SK-N-SH (cell line): ENCODE measurements at regions not wholly inside any gene's neighbourhood (a gene's known extent, or its start where the extent isn't known, plus 50 kb on each side); places are given as distances from the start of the nearest gene placed in this dataset.

Experiments
- CTCF ChIA-PET: fragments of 300-600, 350-600 bp; formaldehyde crosslinking; extraction: SDS; loops from one replicate; lab custom pipeline; 2021; lab: Yijun Ruan, JAX
- POLR2A ChIA-PET: fragments of 350-600 bp; sonication (Branson Sonifier 250); formaldehyde crosslinking; extraction: SDS; loops from one replicate; lab custom pipeline; 2020; ENCODE audit warnings: antibody characterized with exemption, inconsistent platforms; lab: Yijun Ruan, JAX
- DNase-seq: peaks from one replicate; pipeline ENCODE4 v3.0.0; 2012
- H2AFZ ChIP-seq: fragments of 200-600 bp; sonication (generic); 2 replicates; pipeline ENCODE4 v1.8.1; 2016; ENCODE audit warnings: antibody characterized with exemption, mild to moderate bottlenecking, low read depth
- H3F3A ChIP-seq: fragments of 200-600 bp; sonication (generic); replicated peaks from 2 replicates; pipeline ENCODE3; 2016; ENCODE audit warnings: antibody characterized with exemption, mild to moderate bottlenecking; ENCODE audit not compliant: insufficient read depth
- H3K27ac ChIP-seq, 2 experiments: fragments of 200-500 bp in 1 of 2; fragments of 200-600 bp in 1 of 2; sonication (Bioruptor generic) in 1 of 2; sonication (generic), shearing (Covaris generic) in 1 of 2; 2 replicates each; pipeline versions ENCODE4 v1.5.1 to v1.6.1; 2014 to 2016; ENCODE audit warnings: low read depth in 2 of 2, inconsistent platforms in 1 of 2, low read length in 1 of 2, mild to moderate bottlenecking in 1 of 2, mixed read lengths in 1 of 2
- H3K27me3 ChIP-seq: fragments of 200-600 bp; sonication (generic), shearing (Covaris generic); 2 replicates; pipeline ENCODE4 v1.6.1; 2016; ENCODE audit warnings: mixed run types; ENCODE audit not compliant: insufficient read depth
- H3K36me3 ChIP-seq, 2 experiments: fragments of 200-500 bp in 1 of 2; fragments of 200-600 bp in 1 of 2; sonication (Bioruptor generic) in 1 of 2; sonication (generic) in 1 of 2; replicated peaks in 1 of 2; 2 replicates each; pipeline versions ENCODE3 to v1.5.1; 2014 to 2016; ENCODE audit warnings: low read length in 1 of 2, mild to moderate bottlenecking in 1 of 2; ENCODE audit not compliant: insufficient read depth in 2 of 2, control insufficient read depth in 1 of 2
- H3K4me1 ChIP-seq, 2 experiments: fragments of 200-500 bp in 1 of 2; fragments of 200-600 bp in 1 of 2; sonication (Bioruptor generic) in 1 of 2; sonication (generic), shearing (Covaris generic) in 1 of 2; 2 replicates each; pipeline versions ENCODE4 v1.5.1 to v1.6.1; 2014 to 2016; ENCODE audit warnings: low read depth in 1 of 2, low read length in 1 of 2, mixed run types in 1 of 2; ENCODE audit not compliant: insufficient read depth in 2 of 2, control insufficient read depth in 1 of 2
- H3K4me2 ChIP-seq: fragments of 200-600 bp; sonication (generic), shearing (Covaris generic); 2 replicates; pipeline ENCODE4 v1.6.1; 2017; ENCODE audit warnings: mixed run types
- H3K4me3 ChIP-seq, 2 experiments: fragments of 200-500 bp in 1 of 2; fragments of 200-600 bp in 1 of 2; sonication (Bioruptor generic) in 1 of 2; sonication (generic), shearing (Covaris generic) in 1 of 2; 2 replicates each; pipeline versions ENCODE4 v1.5.1 to v1.8.1; 2014 to 2016; ENCODE audit warnings: low read depth in 2 of 2, inconsistent platforms in 1 of 2, low read length in 1 of 2, mild to moderate bottlenecking in 1 of 2, mixed read lengths in 1 of 2, moderate library complexity in 1 of 2
- H3K79me2 ChIP-seq: fragments of 200-600 bp; sonication (generic); 2 replicates; pipeline ENCODE4 v1.8.1; 2017; ENCODE audit warnings: mild to moderate bottlenecking; ENCODE audit not compliant: insufficient read depth
- H3K9ac ChIP-seq: fragments of 200-600 bp; sonication (generic); 2 replicates; pipeline ENCODE4 v1.6.1; 2017; ENCODE audit warnings: mixed run types
- H3K9me2 ChIP-seq: fragments of 200-600 bp; sonication (generic); 2 replicates; pipeline ENCODE4 v1.6.1; 2017; ENCODE audit warnings: mixed run types
- H3K9me3 ChIP-seq: fragments of 200-600 bp; sonication (generic); 2 replicates; pipeline ENCODE4 v1.6.1; 2017; ENCODE audit warnings: mixed run types, mild to moderate bottlenecking, moderate library complexity
- H4K20me1 ChIP-seq: fragments of 200-600 bp; sonication (generic); 2 replicates; pipeline ENCODE4 v1.6.1; 2017; ENCODE audit warnings: mild to moderate bottlenecking, mixed run types; ENCODE audit not compliant: insufficient read depth
- CTCF ChIP-seq: fragments of 200-600 bp; sonication (generic); IDR thresholded peaks from 2 replicates; pipeline ENCODE4 v1.6.1; 2017; ENCODE audit warnings: antibody characterized with exemption, mild to moderate bottlenecking, moderate library complexity
- EP300 ChIP-seq, 2 experiments: IDR thresholded peaks; 2 replicates each; pipeline versions ENCODE4 v1.4.0 to v1.6.1; 2012; ENCODE audit warnings: borderline replicate concordance in 1 of 2, low read depth in 1 of 2, low read length in 1 of 2
- FOSL2 ChIP-seq: IDR thresholded peaks from 2 replicates; pipeline ENCODE4 v1.4.0; 2012; ENCODE audit warnings: low read depth, mild to moderate bottlenecking, moderate library complexity, borderline replicate concordance
- FOXM1 ChIP-seq: IDR thresholded peaks from 2 replicates; pipeline ENCODE4 v1.4.0; 2012; ENCODE audit warnings: low read depth, mild to moderate bottlenecking
- GABPA ChIP-seq: IDR thresholded peaks from 2 replicates; pipeline ENCODE4 v1.4.0; 2012; ENCODE audit warnings: low read depth, mild to moderate bottlenecking
- IRF3 ChIP-seq: fragments of 150-350 bp; IDR thresholded peaks from 2 replicates; pipeline ENCODE4 v1.6.1; 2016; ENCODE audit warnings: mild to moderate bottlenecking, low read depth, low read length
- MXI1 ChIP-seq: IDR thresholded peaks from 2 replicates; pipeline ENCODE4 v1.6.1; 2012; ENCODE audit warnings: mild to moderate bottlenecking, low read depth, low read length, improper control_type of control experiment
- RXRA ChIP-seq: IDR thresholded peaks from 2 replicates; pipeline ENCODE4 v1.4.0; 2012; ENCODE audit warnings: low read depth, mild to moderate bottlenecking, borderline replicate concordance
- SIN3A ChIP-seq: IDR thresholded peaks from 2 replicates; pipeline ENCODE4 v1.6.1; 2012; ENCODE audit warnings: low read depth, mild to moderate bottlenecking, low read length, moderate library complexity, borderline replicate concordance
- SMC3 ChIP-seq: IDR thresholded peaks from 2 replicates; pipeline ENCODE4 v1.6.1; 2012; ENCODE audit warnings: low read depth, low read length, improper control_type of control experiment
- TEAD4 ChIP-seq: IDR thresholded peaks from 2 replicates; pipeline ENCODE4 v1.4.0; 2012; ENCODE audit warnings: mild to moderate bottlenecking, borderline replicate concordance; ENCODE audit not compliant: insufficient read depth
- USF1 ChIP-seq: IDR thresholded peaks from 2 replicates; pipeline ENCODE4 v1.4.0; 2012; ENCODE audit warnings: low read depth, borderline replicate concordance
- YY1 ChIP-seq: IDR thresholded peaks from 2 replicates; pipeline ENCODE4 v1.4.0; 2012; ENCODE audit warnings: low read depth, mild to moderate bottlenecking
- ZBTB33 ChIP-seq: IDR thresholded peaks from 2 replicates; pipeline ENCODE4 v1.4.0; 2012; ENCODE audit warnings: low read depth, borderline replicate concordance
- WGBS: methylation state at CpG from one replicate; pipeline ENCODE4 v1.1.6; 2017; ENCODE audit warnings: low lambda C conversion rate; 5-methylcytosine and 5-hydroxymethylcytosine counted together
- TF ChIP-seq, protein P1 (sequence below): fragments of 150-350 bp; IDR thresholded peaks from 2 replicates; pipeline ENCODE4 v1.6.1; 2017; ENCODE audit warnings: antibody characterized with exemption, low read length, low read depth, borderline replicate concordance
- TF ChIP-seq, protein P2 (sequence below): IDR thresholded peaks from 2 replicates; pipeline ENCODE4; 2012

DNA sequence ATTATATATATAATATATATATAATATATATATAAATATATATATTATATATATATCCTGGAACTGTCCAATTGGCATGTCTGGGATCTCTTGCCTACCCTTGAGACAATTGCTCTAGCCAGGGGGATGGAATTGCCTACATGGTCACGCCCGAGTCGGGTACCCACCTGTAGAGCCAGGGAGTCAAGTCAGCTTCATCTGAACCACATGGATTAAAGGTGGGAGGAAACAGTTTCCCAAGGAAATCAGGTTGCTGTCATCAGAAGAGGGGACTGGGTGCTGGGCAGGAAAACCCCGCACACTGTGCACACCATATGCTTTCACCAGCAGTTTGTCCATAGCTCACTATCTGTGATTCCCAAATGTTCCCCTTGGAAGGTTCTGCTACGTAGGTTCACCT is 252.5 kb upstream of the NOX3 start:
- Histone ChIP-seq H3K9me2 (no peaks in the 10 kb centered on the region), H3K9ac (no peak overlapping the region), H3K36me3 (no peaks in the 10 kb centered on the region), H3K4me2 (no peak overlapping the region), H3K9me3 (no peaks in the 10 kb centered on the region), H3F3A (no peaks in the 10 kb centered on the region), H3K4me1 (no peaks in the 10 kb centered on the region), H3K79me2 (no peaks in the 10 kb centered on the region), H2AFZ (no peak overlapping the region), H3K27ac (no peak overlapping the region), H3K4me3 (no peak overlapping the region), H3K27me3 (no peaks in the 10 kb centered on the region), H4K20me1 (no peaks in the 10 kb centered on the region)
- no peak for TF ChIP-seq GABPA
- TF ChIP-seq CTCF = no peak
- 95% methylated on average over 4 of the region's 5 CpGs for WGBS
- ChIA-PET CTCF (no interaction called here), POLR2A (no interaction called here)
- DNase-seq = peak; percentile 11

DNA sequence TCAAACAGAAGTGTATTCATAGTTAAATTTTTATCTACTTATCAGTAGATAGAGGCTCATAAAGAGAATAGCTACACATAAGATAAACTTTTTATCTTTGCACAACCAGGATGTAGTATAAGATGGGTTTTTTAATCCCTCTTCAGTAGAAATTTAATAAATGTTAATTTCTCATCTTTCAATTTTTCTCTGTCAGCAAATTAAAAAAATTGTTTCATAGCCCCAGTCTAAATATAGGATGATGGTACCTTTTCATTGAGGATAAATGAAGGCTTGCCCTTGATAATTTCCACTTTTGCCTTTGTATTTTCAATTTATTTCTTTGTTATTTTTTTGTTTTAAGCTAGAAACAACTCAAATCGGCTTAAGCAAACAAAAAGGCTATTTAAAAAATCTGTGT is 251.2 kb upstream of the NOX3 start:
- no peak for TF ChIP-seq FOXM1
- no peak for TF ChIP-seq IRF3
- no peak for TF ChIP-seq MXI1
- TF ChIP-seq, protein P1, sequence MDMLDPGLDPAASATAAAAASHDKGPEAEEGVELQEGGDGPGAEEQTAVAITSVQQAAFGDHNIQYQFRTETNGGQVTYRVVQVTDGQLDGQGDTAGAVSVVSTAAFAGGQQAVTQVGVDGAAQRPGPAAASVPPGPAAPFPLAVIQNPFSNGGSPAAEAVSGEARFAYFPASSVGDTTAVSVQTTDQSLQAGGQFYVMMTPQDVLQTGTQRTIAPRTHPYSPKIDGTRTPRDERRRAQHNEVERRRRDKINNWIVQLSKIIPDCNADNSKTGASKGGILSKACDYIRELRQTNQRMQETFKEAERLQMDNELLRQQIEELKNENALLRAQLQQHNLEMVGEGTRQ = no peak
- no peak for TF ChIP-seq SMC3
- TF ChIP-seq, protein P2, sequence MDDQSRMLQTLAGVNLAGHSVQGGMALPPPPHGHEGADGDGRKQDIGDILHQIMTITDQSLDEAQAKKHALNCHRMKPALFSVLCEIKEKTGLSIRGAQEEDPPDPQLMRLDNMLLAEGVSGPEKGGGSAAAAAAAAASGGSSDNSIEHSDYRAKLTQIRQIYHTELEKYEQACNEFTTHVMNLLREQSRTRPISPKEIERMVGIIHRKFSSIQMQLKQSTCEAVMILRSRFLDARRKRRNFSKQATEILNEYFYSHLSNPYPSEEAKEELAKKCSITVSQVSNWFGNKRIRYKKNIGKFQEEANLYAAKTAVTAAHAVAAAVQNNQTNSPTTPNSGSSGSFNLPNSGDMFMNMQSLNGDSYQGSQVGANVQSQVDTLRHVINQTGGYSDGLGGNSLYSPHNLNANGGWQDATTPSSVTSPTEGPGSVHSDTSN = no peak
- TF ChIP-seq USF1 = no peak
- no peak for TF ChIP-seq YY1
- TF ChIP-seq EP300 (IDR thresholded peaks at IDR 0.05; ENCODE audit: borderline replicate concordance in 1 of 2, low read depth in 1 of 2, low read length in 1 of 2) = no peak
- no peak for TF ChIP-seq SIN3A
- no peak for TF ChIP-seq FOSL2
- no peak for TF ChIP-seq RXRA
- no peak for TF ChIP-seq ZBTB33
- no peak for TF ChIP-seq TEAD4
- Histone ChIP-seq H2AFZ (no peak overlapping the region), H3K4me2 (no peak overlapping the region), H3K36me3 (no peaks in the 10 kb centered on the region), H3K79me2 (no peaks in the 10 kb centered on the region), H3K9me2 (no peaks in the 10 kb centered on the region), H3F3A (no peaks in the 10 kb centered on the region), H3K27ac (no peak overlapping the region), H3K4me1 (no peaks in the 10 kb centered on the region), H3K9ac (no peak overlapping the region), H4K20me1 (no peaks in the 10 kb centered on the region), H3K27me3 (no peaks in the 10 kb centered on the region), H3K9me3 (no peaks in the 10 kb centered on the region), H3K4me3 (no peak overlapping the region)
- no peak for DNase-seq
- POLR2A ChIA-PET = no interaction called here
- WGBS = 89% methylated on average over 1 of the region's 1 CpG
- CTCF ChIA-PET = interaction anchor here (0.7 kb wide), 1 partner anchor 250 kb away, joined by 3 read pairs; no protein-coding TSS in a partner anchor
